H1 (cell line): ENCODE measurements at regions not wholly inside any gene's neighbourhood (a gene's known extent, or its start where the extent isn't known, plus 50 kb on each side); places are given as distances from the start of the nearest gene placed in this dataset.

Experiments
- RFX5 ChIP-seq: IDR thresholded peaks from 2 replicates; pipeline ENCODE4 v1.6.1; 2011; ENCODE audit warnings: low read depth, low read length, improper control_type of control experiment, borderline replicate concordance

DNA sequence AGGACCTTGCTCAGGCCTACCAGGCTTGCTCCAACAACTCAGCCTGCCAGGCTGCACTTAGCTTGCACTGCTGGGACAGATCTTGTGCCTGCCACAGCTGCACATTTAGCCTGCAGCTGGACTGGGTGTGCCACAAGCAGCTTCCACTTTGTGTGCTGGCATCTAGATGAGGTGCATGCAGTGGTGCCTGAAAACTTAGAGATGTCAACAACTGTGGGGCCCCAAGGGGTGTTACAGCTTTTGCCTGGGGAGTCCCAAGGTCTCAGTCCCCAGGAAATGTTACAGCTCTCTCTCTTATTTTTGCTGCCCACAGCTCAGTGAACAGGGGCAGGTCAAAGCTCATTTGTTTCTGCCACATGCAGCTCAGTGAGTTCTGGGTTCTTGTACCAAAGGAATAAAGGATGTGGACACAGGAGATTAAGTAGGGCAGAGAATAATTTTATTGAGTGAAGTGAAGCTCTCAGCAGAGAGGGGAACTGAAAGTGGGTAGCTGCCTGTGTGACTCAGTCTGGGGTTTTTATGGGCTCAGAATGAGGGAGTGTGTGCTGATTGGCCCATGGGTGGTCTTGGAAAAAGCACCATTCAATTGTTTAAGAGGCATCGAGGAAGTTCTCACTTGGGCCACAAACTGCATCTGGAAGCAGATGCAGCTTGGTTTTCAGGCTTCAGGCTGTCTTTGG is 828.3 kb downstream of the TECRL start (continued):
- no peak for TF ChIP-seq RFX5
- TF ChIP-seq, all 59 proteins: peak for 0
